ENCODE measurements at regions not wholly inside any gene's neighbourhood (a gene's known extent, or its start where the extent isn't known, plus 50 kb on each side); places are given as distances from the start of the nearest gene placed in this dataset.

DNA sequence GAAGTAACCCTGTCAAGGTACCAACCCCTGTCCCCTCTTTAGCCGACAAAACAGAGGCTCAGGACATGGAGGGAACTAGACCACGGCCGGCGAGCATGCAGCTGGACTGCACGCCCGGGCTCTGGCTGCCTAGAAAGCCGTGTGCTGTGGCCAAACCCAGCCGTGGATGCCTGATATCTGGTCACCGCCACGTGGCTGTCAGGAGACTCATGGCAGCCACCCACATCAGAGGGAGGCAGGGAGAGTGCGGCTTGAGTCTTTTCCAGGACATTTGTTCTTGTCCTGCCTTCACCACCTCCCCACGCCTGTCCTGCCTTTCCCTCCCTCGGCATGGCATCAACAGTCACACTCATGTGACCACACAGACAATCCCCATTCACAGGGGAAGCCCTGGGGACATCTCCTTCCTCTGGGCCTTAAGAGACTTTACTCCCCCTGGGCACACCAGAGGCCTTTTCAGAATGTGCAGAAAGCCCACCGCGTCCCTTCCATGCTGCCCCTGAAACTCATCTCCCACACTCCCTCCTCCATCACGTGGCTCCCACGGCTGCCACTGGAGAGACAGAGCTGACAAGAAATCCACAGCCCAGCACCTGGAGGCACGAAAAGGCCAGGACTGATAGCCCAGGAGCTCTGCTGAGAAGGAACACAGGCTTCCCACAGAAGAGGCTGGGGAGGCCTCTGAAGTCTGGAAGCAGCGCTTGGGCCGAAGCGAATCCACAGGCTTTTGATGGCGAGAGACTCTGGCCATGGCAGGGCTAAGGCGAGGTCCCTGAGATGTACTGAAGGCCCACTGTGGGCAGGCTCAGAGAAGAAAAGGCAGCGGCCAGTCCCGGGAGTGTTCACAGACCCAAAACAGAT, 71.2 kb upstream of the IQSEC1 start:
- no peaks in the 10 kb centered on the region for H3K9me3 ChIP-seq (ENCODE audit: insufficient read depth, low read length)
- no peak overlapping the region for H3K9ac ChIP-seq (ENCODE audit: low read length)
- H4K20me1 ChIP-seq (ENCODE audit: insufficient read depth, low read length): 0 out of 2 replicates have a peak, but pooled peaks cover 6% of the 10 kb centered on the region
- H3K36me3 ChIP-seq (replicated peaks; ENCODE audit: low read depth, low read length): no peaks in the 10 kb centered on the region
- no peaks in the 10 kb centered on the region for H3K4me1 ChIP-seq (ENCODE audit: low read length)
- no peak overlapping the region for H3K4me2 ChIP-seq (ENCODE audit: low read length)
- H3K4me3 ChIP-seq (ENCODE audit: low read length): no peak overlapping the region
- H2AFZ ChIP-seq (ENCODE audit: low read depth, low read length): no peak overlapping the region
- peaks cover 31% of the 10 kb centered on the region for H3K27me3 ChIP-seq (ENCODE audit: low read depth, low read length)
- H3K27ac ChIP-seq (ENCODE audit: low read length): no peak overlapping the region
- TF ChIP-seq, protein P1, sequence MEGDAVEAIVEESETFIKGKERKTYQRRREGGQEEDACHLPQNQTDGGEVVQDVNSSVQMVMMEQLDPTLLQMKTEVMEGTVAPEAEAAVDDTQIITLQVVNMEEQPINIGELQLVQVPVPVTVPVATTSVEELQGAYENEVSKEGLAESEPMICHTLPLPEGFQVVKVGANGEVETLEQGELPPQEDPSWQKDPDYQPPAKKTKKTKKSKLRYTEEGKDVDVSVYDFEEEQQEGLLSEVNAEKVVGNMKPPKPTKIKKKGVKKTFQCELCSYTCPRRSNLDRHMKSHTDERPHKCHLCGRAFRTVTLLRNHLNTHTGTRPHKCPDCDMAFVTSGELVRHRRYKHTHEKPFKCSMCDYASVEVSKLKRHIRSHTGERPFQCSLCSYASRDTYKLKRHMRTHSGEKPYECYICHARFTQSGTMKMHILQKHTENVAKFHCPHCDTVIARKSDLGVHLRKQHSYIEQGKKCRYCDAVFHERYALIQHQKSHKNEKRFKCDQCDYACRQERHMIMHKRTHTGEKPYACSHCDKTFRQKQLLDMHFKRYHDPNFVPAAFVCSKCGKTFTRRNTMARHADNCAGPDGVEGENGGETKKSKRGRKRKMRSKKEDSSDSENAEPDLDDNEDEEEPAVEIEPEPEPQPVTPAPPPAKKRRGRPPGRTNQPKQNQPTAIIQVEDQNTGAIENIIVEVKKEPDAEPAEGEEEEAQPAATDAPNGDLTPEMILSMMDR (IDR thresholded peaks at IDR 0.05; ENCODE audit: low read depth, low read length): no peak
- TF ChIP-seq EZH2phosphoT487 (IDR thresholded peaks at IDR 0.05; ENCODE audit: low read depth): no peak
- H3K79me2 ChIP-seq (ENCODE audit: low read length): no peaks in the 10 kb centered on the region

DNA sequence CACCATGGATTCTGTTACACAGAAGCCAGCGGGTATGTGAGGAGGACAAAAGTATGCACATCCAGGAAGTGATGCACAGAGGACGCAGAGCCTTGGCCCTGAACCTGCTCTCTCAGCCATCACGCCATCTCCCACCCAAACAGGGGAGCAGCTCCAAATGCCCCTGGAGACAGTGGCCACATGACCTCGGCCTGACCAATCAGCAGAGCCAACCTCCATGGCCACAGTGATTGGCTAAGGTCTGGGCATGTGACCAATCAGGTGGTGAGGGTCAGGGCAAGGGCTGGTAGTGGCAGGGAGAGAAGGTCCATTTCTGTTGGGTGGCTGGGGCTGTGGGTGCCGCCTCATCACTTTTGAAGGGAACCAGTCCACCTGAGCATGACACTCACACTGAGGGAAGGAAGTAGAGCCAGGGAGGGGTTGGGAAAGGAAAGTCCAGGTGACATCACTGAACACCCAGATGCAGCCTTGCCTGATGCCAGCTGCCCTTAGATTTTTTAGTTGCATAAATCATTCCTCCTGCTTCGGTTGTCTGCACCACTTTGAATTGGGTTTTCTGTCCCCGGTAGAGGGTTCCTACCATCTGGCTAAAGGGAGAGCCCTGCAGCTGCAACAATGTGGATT, 70.3 kb upstream of the IQSEC1 start:
- Histone ChIP-seq H4K20me1 (ENCODE audit: insufficient read depth, low read length) (0 out of 2 replicates have a peak, but pooled peaks cover 6% of the 10 kb centered on the region), H3K9ac (ENCODE audit: low read length) (no peak overlapping the region), H3K27ac (ENCODE audit: low read length) (no peak overlapping the region), H3K4me3 (ENCODE audit: low read length) (no peak overlapping the region), H3K4me1 (ENCODE audit: low read length) (no peaks in the 10 kb centered on the region), H3K79me2 (ENCODE audit: low read length) (no peaks in the 10 kb centered on the region), H3K9me3 (ENCODE audit: insufficient read depth, low read length) (no peaks in the 10 kb centered on the region), H2AFZ (ENCODE audit: low read depth, low read length) (no peak overlapping the region), H3K27me3 (ENCODE audit: low read depth, low read length) (peaks cover 33% of the 10 kb centered on the region), H3K36me3 (replicated peaks; ENCODE audit: low read depth, low read length) (no peaks in the 10 kb centered on the region), H3K4me2 (ENCODE audit: low read length) (no peak overlapping the region)
- TF ChIP-seq EZH2phosphoT487 (IDR thresholded peaks at IDR 0.05; ENCODE audit: low read depth): no peak
- TF ChIP-seq, protein P1 (IDR thresholded peaks at IDR 0.05; ENCODE audit: low read depth, low read length): no peak

DNA sequence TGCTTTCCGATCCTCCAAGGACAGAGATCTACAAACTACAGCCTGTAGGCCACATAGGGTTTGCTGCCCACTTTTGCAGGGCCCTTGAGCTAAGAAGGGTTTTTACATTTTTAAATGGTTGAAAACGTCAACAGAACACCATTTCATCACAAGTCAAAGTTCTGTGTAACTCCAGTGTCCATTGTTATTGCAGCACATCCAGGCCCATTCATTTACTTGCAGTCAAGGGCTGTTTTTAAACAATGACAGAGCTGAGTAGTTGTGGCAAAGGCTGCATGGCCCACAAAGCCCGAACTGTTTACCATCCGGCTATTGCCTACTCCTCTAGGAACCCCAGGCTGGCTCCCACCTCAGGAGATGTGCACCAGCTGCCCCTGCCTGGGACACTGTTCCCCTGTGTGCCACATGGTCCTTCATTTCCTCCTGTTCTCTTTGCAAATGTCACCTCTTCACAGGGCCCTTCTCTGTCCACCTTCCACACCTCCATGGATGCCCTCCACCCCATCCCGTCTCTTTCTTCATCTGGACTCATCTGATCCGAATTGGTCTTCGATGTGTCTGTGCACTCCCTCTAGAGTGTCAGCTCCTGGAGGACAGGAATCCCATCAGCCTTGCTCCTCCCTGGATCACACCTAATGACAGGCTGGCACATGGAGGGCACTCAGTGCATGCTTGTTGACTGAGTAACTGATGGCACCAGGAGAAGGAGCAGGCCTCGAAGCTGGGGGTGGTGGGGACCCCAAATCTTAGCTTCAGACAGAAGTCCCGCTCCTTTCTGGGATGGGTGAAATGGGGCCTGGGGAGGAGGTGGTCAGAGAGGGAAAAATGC, 69.5 kb upstream of the IQSEC1 start:
- Histone ChIP-seq H3K36me3 (replicated peaks; ENCODE audit: low read depth, low read length) (no peaks in the 10 kb centered on the region), H3K9ac (ENCODE audit: low read length) (no peak overlapping the region), H3K79me2 (ENCODE audit: low read length) (no peaks in the 10 kb centered on the region), H3K27me3 (ENCODE audit: low read depth, low read length) (peaks cover 33% of the 10 kb centered on the region), H3K9me3 (ENCODE audit: insufficient read depth, low read length) (no peaks in the 10 kb centered on the region), H3K4me1 (ENCODE audit: low read length) (no peaks in the 10 kb centered on the region), H3K27ac (ENCODE audit: low read length) (no peak overlapping the region), H3K4me2 (ENCODE audit: low read length) (no peak overlapping the region), H4K20me1 (ENCODE audit: insufficient read depth, low read length) (0 out of 2 replicates have a peak, but pooled peaks cover 6% of the 10 kb centered on the region), H2AFZ (ENCODE audit: low read depth, low read length) (no peak overlapping the region), H3K4me3 (ENCODE audit: low read length) (no peak overlapping the region)
- TF ChIP-seq, protein P1 (IDR thresholded peaks at IDR 0.05; ENCODE audit: low read depth, low read length): no peak
- no peak for TF ChIP-seq EZH2phosphoT487 (IDR thresholded peaks at IDR 0.05; ENCODE audit: low read depth)
